Natural killer cell (primary cell): ENCODE measurements at regions not wholly inside any gene's neighbourhood (a gene's known extent, or its start where the extent isn't known, plus 50 kb on each side); places are given as distances from the start of the nearest gene placed in this dataset.

ENCODE experiments used
- ATAC-seq, 3 donors: fragments of 150-1000 bp in 2 of 3; fragments of 200-7000 bp in 1 of 3; cut with Tn5 transposase; 1 replicate in 1 of 3; 2 replicates in 2 of 3; pipeline ENCODE4 v1.10.0; 2021; ENCODE audit warnings: mild to moderate bottlenecking in 2 of 3, moderate library complexity in 2 of 3
- DNase-seq, 2 donors: peaks; one replicate each; pipeline versions ENCODE4 v3.0.0 to v3.0.0-alpha.2; 2013 to 2021; ENCODE audit warnings: mixed read lengths in 1 of 2
- H3K27ac ChIP-seq: one replicate; pipeline ENCODE4 v1.5.1; 2013; ENCODE audit warnings: mild to moderate bottlenecking, low read length
- H3K27me3 ChIP-seq: one replicate; pipeline ENCODE4 v1.6.1; 2013; ENCODE audit warnings: low read length; ENCODE audit not compliant: control insufficient read depth, insufficient read depth
- H3K36me3 ChIP-seq: one replicate; pipeline ENCODE4 v1.6.1; 2013; ENCODE audit warnings: low read length; ENCODE audit not compliant: control insufficient read depth, insufficient read depth
- H3K4me1 ChIP-seq: one replicate; pipeline ENCODE4 v1.6.1; 2013; ENCODE audit warnings: low read length; ENCODE audit not compliant: control insufficient read depth, insufficient read depth
- H3K4me3 ChIP-seq: one replicate; pipeline ENCODE4 v1.5.1; 2013; ENCODE audit warnings: low read length
- H3K9me3 ChIP-seq: one replicate; pipeline ENCODE4 v1.6.1; 2013; ENCODE audit warnings: low read length; ENCODE audit not compliant: control insufficient read depth, insufficient read depth
- H3K27ac Mint-ChIP-seq, 2 donors: one replicate each; pipeline ENCODE4 v1.8.0; 2022; ENCODE audit warnings: mild to moderate bottlenecking in 2 of 2, mixed read lengths in 2 of 2, moderate library complexity in 1 of 2
- H3K27me3 Mint-ChIP-seq, 2 donors: one replicate each; pipeline ENCODE4 v1.8.0; 2022; ENCODE audit warnings: low read depth in 2 of 2, mixed read lengths in 2 of 2
- H3K36me3 Mint-ChIP-seq: one replicate; pipeline ENCODE4 v1.8.0; 2022; ENCODE audit warnings: mixed read lengths
- H3K4me1 Mint-ChIP-seq, 2 donors: one replicate each; pipeline ENCODE4 v1.8.0; 2022; ENCODE audit warnings: mixed read lengths in 2 of 2
- H3K4me3 Mint-ChIP-seq: one replicate; pipeline ENCODE4 v1.8.0; 2022; ENCODE audit warnings: mild to moderate bottlenecking, moderate library complexity, mixed read lengths
- H3K9me3 Mint-ChIP-seq, 2 donors: one replicate each; pipeline ENCODE4 v1.8.0; 2022; ENCODE audit warnings: mixed read lengths in 2 of 2
- WGBS: methylation state at CpG from one replicate; pipeline ENCODE4 v1.1.7; 2013; ENCODE audit warnings: missing lambda C conversion rate; ENCODE audit not compliant: insufficient coverage; 5-methylcytosine and 5-hydroxymethylcytosine counted together
- intact Hi-C: fragments of 100-400 bp; cut with micrococcal nuclease; formaldehyde crosslinking; loops from one replicate; pipeline ENCODE4 v1.14.2; 2022
- TF ChIP-seq, protein P1 (sequence below): fragments of 200-600 bp; IDR thresholded peaks from one replicate; pipeline ENCODE4 v1.8.0; 2022; ENCODE audit warnings: antibody characterized with exemption

DNA sequence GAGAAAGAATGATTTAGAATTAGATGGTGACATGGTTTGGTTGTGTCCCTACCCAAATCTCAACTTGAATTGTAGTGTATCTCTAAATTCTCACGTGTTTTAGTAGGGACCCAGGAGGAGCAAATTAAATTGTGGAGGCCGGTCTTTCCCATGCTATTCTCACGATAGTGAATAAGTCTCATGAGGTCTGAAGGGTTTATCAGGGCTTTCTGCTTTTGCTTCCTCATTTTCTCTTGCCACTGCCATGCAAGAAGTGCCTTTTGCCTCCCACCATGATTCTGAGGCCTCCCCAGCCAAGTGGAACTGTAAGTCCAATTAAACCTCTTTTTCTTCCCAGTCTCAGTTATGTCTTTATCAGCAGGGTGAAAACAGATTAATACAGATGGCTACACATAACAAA is 167.4 kb upstream of the SVIL start:
- 86% methylated on average over 3 of the region's 3 CpGs for WGBS
- H3K4me3 Mint-ChIP-seq = no peak overlapping the region
- Histone ChIP-seq H3K27me3 (no peaks in the 10 kb centered on the region), H3K27ac (no peak overlapping the region), H3K4me3 (no peak overlapping the region), H3K4me1 (no peaks in the 10 kb centered on the region), H3K36me3 (no peaks in the 10 kb centered on the region), H3K9me3 (no peaks in the 10 kb centered on the region)
- H3K9me3 Mint-ChIP-seq = no peaks in the 10 kb centered on the region
- peaks cover 7 to 11% of the 10 kb centered on the region in 2 donors for H3K27me3 Mint-ChIP-seq
- H3K4me1 Mint-ChIP-seq = no peaks in the 10 kb centered on the region
- intact Hi-C loops = no loop called here
- no peak for DNase-seq
- H3K36me3 Mint-ChIP-seq = no peaks in the 10 kb centered on the region
- H3K27ac Mint-ChIP-seq = no peak overlapping the region
- ATAC-seq = no peak
- TF ChIP-seq, protein P1, sequence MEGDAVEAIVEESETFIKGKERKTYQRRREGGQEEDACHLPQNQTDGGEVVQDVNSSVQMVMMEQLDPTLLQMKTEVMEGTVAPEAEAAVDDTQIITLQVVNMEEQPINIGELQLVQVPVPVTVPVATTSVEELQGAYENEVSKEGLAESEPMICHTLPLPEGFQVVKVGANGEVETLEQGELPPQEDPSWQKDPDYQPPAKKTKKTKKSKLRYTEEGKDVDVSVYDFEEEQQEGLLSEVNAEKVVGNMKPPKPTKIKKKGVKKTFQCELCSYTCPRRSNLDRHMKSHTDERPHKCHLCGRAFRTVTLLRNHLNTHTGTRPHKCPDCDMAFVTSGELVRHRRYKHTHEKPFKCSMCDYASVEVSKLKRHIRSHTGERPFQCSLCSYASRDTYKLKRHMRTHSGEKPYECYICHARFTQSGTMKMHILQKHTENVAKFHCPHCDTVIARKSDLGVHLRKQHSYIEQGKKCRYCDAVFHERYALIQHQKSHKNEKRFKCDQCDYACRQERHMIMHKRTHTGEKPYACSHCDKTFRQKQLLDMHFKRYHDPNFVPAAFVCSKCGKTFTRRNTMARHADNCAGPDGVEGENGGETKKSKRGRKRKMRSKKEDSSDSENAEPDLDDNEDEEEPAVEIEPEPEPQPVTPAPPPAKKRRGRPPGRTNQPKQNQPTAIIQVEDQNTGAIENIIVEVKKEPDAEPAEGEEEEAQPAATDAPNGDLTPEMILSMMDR = no peak

DNA sequence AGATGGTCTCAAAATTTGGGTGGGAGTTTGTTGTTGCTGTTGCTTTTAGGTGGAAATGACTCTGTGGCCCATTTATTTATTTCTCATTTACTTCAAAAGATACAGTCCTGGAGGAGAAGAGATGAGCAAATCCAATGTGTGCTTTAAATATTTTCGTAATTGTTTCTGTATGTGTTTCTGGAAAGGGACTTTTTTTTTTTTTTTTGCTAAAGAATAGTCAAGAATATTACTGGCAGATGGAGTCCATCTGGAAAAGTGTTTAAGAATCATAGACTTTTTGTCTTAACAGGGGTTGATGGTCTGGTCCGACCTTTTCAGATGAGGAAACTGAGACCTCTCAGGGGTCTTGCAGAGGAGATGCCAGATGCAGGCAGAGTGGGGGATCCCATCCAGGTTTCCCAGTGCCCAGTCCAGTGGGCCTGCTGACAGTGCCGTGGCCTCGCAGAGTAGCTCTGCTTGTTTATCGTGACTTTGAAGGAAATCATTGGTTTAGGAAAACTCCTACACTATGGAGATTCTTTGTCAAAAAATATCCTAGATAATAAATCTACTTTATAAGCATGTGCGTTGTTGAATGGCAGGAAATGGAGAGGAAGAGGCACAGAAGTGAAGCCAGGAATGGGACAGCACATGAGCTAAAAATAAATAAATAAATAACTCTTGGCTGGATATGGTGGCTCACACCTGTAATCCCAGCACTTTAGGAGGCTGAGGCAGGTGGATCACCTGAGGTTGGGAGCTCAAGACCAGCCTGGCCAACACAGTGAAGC is 164.3 kb upstream of the SVIL start:
- Mint-ChIP-seq H3K27me3 (peaks cover 3 to 17% of the 10 kb centered on the region in 2 donors), H3K4me1 (no peaks in the 10 kb centered on the region)
- ATAC-seq = no peak

DNA sequence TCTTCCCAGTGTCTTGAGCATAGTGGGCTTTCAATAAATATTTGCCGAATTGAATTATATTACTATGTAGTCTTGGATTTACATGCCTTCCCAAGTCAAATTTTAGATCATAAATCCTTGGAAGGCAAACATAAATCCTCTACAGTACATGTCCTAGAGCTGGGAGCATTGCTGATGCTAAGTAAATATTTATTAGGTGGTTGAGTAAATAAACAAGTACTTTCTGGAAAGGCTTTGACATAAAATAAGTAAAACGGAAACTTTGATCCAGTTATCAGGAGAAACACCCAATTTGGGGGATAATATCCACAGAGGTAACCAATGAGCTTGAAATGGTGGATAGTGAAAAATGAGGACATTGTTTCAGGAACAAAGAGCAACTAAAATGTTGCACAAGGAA is 162.8 kb upstream of the SVIL start:
- no peak for ATAC-seq
- H3K36me3 ChIP-seq = no peaks in the 10 kb centered on the region
- no peaks in the 10 kb centered on the region for H3K9me3 Mint-ChIP-seq
- H3K27ac ChIP-seq = no peak overlapping the region
- no peak overlapping the region for H3K4me3 Mint-ChIP-seq
- WGBS = 88% methylated on average over 1 of the region's 2 CpGs
- DNase-seq = no peak
- no peaks in the 10 kb centered on the region for H3K4me1 Mint-ChIP-seq
- no peak overlapping the region for H3K4me3 ChIP-seq
- TF ChIP-seq, protein P1 = no peak
- H3K27me3 Mint-ChIP-seq = peaks cover 3 to 17% of the 10 kb centered on the region in 2 donors
- H3K36me3 Mint-ChIP-seq = no peaks in the 10 kb centered on the region
- H3K9me3 ChIP-seq = no peaks in the 10 kb centered on the region
- H3K27me3 ChIP-seq = no peaks in the 10 kb centered on the region
- intact Hi-C loops = no loop called here
- H3K4me1 ChIP-seq = no peaks in the 10 kb centered on the region
- H3K27ac Mint-ChIP-seq = no peak overlapping the region

More for the DNA sequence above, 164.3 kb upstream of the SVIL start:
- DNase-seq = no peak
- no peaks in the 10 kb centered on the region for H3K36me3 Mint-ChIP-seq
- H3K9me3 Mint-ChIP-seq = no peaks in the 10 kb centered on the region
- no peak overlapping the region for H3K27ac Mint-ChIP-seq
- 82% methylated on average over 5 of the region's 6 CpGs for WGBS
- Histone ChIP-seq H3K36me3 (no peaks in the 10 kb centered on the region), H3K4me1 (no peaks in the 10 kb centered on the region), H3K27ac (no peak overlapping the region), H3K9me3 (no peaks in the 10 kb centered on the region), H3K27me3 (no peaks in the 10 kb centered on the region), H3K4me3 (no peak overlapping the region)
- TF ChIP-seq, protein P1 = no peak
- H3K4me3 Mint-ChIP-seq = no peak overlapping the region
- intact Hi-C loops = no loop called here

DNA sequence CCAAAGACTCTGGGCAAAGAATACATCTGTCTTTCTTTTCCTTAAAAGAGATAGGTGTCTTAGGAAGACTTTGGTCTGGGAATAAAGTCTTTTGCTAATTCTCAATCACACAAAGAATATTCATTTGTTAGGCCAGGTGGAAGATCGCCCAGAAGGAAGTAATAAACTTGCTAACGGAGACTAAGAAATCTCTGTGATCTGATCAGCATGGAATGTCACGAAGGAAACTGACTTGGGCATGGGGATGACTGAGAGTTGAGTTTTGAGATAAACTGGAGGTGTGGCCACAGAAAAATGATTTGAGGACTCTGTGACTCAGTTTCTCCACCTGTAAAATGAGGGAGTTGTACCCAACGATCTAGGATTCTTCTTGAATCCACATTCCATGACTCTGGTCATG is 161.1 kb upstream of the SVIL start:
- H3K27ac ChIP-seq = no peak overlapping the region
- no peaks in the 10 kb centered on the region for H3K9me3 ChIP-seq
- ATAC-seq = no peak
- H3K36me3 ChIP-seq = no peaks in the 10 kb centered on the region
- Mint-ChIP-seq H3K9me3 (no peaks in the 10 kb centered on the region), H3K4me1 (peaks cover 0 to 5% of the 10 kb centered on the region in 2 donors), H3K4me3 (no peak overlapping the region), H3K27ac (no peak overlapping the region), H3K36me3 (no peaks in the 10 kb centered on the region), H3K27me3 (peaks cover 0 to 17% of the 10 kb centered on the region in 2 donors)
- WGBS = 84% methylated on average over 4 of the region's 4 CpGs
- H3K27me3 ChIP-seq = no peaks in the 10 kb centered on the region
- intact Hi-C loops = no loop called here
- no peak for DNase-seq
- no peaks in the 10 kb centered on the region for H3K4me1 ChIP-seq
- TF ChIP-seq, protein P1 = no peak
- no peak overlapping the region for H3K4me3 ChIP-seq
